Heart left ventricle (tissue), 13 donors: ENCODE measurements at regions not wholly inside any gene's neighbourhood (a gene's known extent, or its start where the extent isn't known, plus 50 kb on each side); places are given as distances from the start of the nearest gene placed in this dataset.

ENCODE experiments used
- CTCF ChIP-seq, 12 donors: fragments of 200-600 bp; sonication (generic) in 4 of 12; IDR thresholded peaks; one replicate each; pipeline versions ENCODE4 v1.5.0 to v1.8.0; 2018 to 2022; ENCODE audit warnings: antibody characterized with exemption in 12 of 12, mild to moderate bottlenecking in 5 of 12
- POLR2A ChIP-seq, 2 donors: fragments of 450-650 bp; IDR thresholded peaks; one replicate each; pipeline ENCODE4 v1.6.1; 2017; ENCODE audit warnings: antibody characterized with exemption in 2 of 2, mild to moderate bottlenecking in 2 of 2, moderate library complexity in 2 of 2
- donor health status: ischemic (EF 13 %, LVEDD 7.1; RV severe dilation, severe dysfunction).
- donor health status: DM: no; HTN: yes; CAD: no.
- donor health status: DM: no; HTN: no; CAD: no.
- donor health status: ischemic (EF 25% LVEDD 6.9; RV normal size, moderate dysfunction).
- donor health status: ischemic (EF 25% LVEDD 5.7; RV mildly dilated, moderate dysfunction).
- donor health status: ischemic (EF 35%, LVEDD 5.7; RV mildly dilated, moderate dysfunction).
- donor health status: nonischemic (EF 11% LVEDD 7.7; RV severe dilation, severe dysfunction).
- donor health status: DM: yes; HTN: yes; CAD: no.
- donor health status: PGD.
- donor health status: ischemic (EF 29% LVEDD 5.4; RV normal size, mild dysfunction).
- donor health status: nonischemic (EF 23%, LVEDD 6.1; RV moderate dilation, normal function).

DNA sequence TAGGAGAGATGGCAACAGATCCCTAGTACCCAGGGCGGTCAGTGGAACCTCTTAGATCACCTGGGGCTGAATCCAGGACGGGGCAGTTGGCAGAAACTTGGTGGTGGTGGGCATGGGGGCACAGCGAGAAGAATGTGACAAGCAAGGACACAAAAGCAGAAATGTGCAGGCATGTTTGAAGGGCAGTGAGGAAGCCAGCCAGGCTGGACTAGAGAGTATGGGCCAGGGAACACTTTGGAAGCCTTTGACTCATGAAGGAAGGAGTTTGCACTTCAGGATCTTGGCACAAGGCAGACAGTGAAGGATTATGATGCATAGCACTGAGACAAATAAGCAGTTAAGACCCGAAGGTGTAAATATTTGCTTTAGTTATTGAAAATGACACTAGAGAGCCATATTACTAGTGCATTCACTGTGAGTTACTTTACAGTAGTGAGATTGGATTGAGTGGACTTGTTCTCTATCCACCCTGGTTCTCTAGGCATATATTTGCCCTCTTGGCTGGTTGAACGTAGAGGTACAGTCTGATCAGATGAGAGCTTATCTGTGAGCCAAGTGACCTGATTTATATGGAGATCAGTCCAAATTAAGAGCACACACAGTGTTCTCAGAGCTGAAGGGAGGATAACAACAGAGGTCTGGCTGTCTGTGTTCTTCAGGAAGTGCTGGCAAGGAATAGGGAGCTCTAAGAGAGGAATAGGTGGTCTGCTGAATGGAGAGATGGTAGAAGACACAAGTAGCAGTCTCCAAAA, 210.4 kb downstream of the SNX19 start:
- TF ChIP-seq CTCF (IDR thresholded peaks at IDR 0.05) (no peak), POLR2A (IDR thresholded peaks at IDR 0.05) (no peak)
